ENCODE measurements at regions not wholly inside any gene's neighbourhood (a gene's known extent, or its start where the extent isn't known, plus 50 kb on each side); places are given as distances from the start of the nearest gene placed in this dataset.

- DNase-seq (ENCODE audit: low read depth in 2 of 2) = no peak
These were observed 365.8 kb upstream of the MYT1L start for GRCh38 chr2:2696733-2697455.

- no peak for DNase-seq (ENCODE audit: low read depth in 2 of 2)
These were observed 365.2 kb upstream of the MYT1L start for GRCh38 chr2:2696325-2696724.

- DNase-seq (ENCODE audit: low read depth in 2 of 2) = no peak
These were observed 363.7 kb upstream of the MYT1L start for GRCh38 chr2:2694746-2695145.

GRCh38 chr2:2692599-2693389 is 361.7 kb upstream of the MYT1L start:
- no peak for DNase-seq (ENCODE audit: low read depth in 2 of 2)

- DNase-seq (ENCODE audit: low read depth in 2 of 2) = no peak
These were observed 360.3 kb upstream of the MYT1L start for GRCh38 chr2:2691419-2691818.

DNA sequence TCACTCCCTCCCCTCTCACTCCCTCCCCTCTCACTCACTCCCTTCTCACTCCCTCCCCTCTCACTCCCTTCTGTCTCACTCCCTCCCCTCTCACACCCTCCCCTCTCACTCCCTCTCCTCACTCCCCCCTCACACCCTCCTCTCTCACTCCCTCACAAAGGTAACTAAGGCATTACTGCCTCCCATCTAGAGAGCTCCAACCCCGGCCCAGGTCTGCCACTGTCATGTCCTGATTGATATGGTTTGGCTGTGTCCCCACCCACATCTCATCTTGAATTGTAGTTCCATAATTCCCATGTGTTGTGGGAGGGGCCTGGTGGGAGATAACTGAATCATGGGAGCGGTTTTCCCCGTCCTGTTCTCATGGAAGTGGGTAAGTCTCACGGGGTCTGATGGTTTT is 359.9 kb upstream of the MYT1L start:
- no peak for DNase-seq (ENCODE audit: low read depth in 2 of 2)

- no peak for DNase-seq (ENCODE audit: low read depth in 2 of 2)
These were observed 358.2 kb upstream of the MYT1L start for GRCh38 chr2:2689306-2689705.

- DNase-seq (ENCODE audit: low read depth in 2 of 2) = no peak
These were observed 357.2 kb upstream of the MYT1L start for GRCh38 chr2:2688254-2688653.

- DNase-seq (ENCODE audit: low read depth in 2 of 2) = no peak
These were observed 356.7 kb upstream of the MYT1L start for GRCh38 chr2:2687745-2688144.

DNA sequence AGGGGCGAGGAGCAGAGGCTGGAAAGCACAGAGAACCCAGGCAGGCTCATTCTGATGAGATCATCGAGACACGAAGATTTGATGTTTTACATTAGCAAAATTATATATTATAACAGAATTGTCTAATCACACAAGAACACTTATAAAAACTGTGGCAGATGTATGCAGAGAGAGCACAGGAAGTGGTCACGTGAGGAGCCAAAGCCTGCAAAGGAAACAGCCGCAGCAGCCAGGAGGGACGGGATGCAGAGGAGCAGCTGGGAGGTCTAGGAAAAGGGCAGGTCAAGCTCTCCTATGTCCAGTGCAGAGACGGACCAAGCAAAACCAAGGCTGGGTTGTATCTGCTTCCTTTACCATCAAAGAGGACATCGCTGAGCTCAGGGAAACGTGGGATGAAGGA is 355.1 kb upstream of the MYT1L start:
- no peak for DNase-seq (ENCODE audit: low read depth in 2 of 2)

DNA sequence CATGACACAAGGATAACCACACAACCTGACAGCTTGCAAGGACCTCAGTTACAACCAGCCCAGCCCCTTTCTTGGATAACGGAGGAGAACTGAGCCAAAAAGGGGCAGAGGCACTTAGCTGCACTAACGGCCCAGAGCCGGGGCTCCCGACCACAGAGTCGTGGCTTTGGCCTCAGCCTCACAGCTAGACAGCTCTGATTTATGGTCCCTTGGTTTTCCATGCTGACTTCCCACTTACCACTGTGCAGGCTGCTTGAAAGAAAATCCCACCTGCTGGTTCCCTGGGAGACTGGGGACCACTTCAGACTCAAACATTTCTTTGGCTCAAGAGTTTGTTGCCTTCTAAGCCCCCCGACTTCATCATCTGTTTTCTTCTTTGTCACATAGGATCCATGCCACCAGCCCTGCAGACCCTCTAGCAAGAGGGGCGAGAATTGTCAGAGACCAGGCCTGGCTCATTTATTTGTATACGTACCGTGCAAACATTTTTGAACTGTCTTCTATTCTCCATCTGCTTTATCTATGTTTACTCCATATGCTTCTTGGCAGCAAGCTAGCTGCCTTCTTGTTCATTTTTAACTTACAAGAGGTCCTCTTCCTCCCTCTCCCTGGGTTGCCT is 352.6 kb upstream of the MYT1L start:
- DNase-seq (ENCODE audit: low read depth in 2 of 2) = no peak

- DNase-seq (ENCODE audit: low read depth in 2 of 2) = no peak
These were observed 351.7 kb upstream of the MYT1L start for GRCh38 chr2:2682700-2683342.

GRCh38 chr2:2681711-2682251 is 350.7 kb upstream of the MYT1L start:
- DNase-seq (ENCODE audit: low read depth in 2 of 2) = no peak

GRCh38 chr2:2681085-2681484 is 350.0 kb upstream of the MYT1L start:
- no peak for DNase-seq (ENCODE audit: low read depth in 2 of 2)

GRCh38 chr2:2674831-2675230 is 343.8 kb upstream of the MYT1L start:
- DNase-seq (ENCODE audit: low read depth in 2 of 2) = no peak

- no peak for DNase-seq (ENCODE audit: low read depth in 2 of 2)
These were observed 342.3 kb upstream of the MYT1L start for GRCh38 chr2:2673406-2673805.

- DNase-seq (ENCODE audit: low read depth in 2 of 2) = no peak
These were observed 341.2 kb upstream of the MYT1L start for GRCh38 chr2:2672249-2672648.

DNA sequence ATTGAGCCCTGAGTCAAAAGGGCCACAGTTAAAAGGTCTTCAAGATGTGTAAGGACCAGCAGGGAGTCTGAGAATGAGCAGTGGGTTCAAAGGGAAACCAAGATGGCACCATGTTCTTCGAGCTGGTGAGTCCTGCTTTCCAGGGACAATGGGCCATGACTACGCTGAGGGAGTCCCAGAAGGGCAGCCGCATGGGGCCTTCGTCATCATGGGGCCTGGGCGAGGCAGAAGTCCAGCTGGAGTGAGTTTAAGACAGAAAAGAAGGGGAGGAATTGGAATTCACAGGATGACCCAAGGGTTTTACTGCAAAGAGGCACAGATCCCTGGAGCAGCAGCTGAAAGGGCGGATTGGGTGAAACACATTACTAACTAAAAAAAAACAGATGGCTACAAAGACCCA is 340.8 kb upstream of the MYT1L start:
- DNase-seq (ENCODE audit: low read depth in 2 of 2) = no peak

- no peak for DNase-seq (ENCODE audit: low read depth in 2 of 2)
These were observed 338.2 kb upstream of the MYT1L start for GRCh38 chr2:2669316-2669715.

DNA sequence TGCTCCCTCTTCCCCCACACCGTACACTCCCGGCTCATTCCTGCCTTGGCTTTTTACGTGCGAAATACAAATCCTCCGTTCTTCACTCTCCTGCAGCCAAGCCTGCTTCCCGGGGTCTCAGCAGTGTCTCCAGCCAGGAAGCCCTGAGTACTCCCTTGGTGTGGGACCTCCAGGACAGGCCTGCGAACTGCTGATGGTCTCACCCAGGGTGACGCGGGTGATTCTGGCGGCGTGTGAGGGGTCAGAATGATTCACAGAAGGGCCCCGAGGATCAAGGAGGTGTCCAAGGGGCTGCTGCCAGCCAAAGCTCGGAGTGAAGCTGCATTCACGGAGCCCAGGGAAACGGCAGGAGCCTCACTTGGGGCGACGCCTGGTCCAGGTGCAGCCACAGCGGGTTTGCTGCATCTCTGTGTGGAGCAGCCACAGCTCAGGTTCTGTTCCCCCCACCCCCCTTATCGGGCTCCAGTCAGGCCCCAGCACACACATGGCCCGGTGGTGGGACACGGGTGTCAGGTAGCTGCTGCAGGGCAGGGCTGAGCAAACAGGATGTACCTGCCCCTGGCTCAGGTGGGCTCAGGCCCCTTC is 337.7 kb upstream of the MYT1L start:
- no peak for DNase-seq (ENCODE audit: low read depth in 2 of 2)

- DNase-seq (ENCODE audit: low read depth in 2 of 2) = no peak
These were observed 336.6 kb upstream of the MYT1L start for GRCh38 chr2:2667690-2668089.

- no peak for DNase-seq (ENCODE audit: low read depth in 2 of 2)
These were observed 334.7 kb upstream of the MYT1L start for GRCh38 chr2:2665834-2666133.
